ENCODE measurements at regions not wholly inside any gene's neighbourhood (a gene's known extent, or its start where the extent isn't known, plus 50 kb on each side); places are given as distances from the start of the nearest gene placed in this dataset.

DNA sequence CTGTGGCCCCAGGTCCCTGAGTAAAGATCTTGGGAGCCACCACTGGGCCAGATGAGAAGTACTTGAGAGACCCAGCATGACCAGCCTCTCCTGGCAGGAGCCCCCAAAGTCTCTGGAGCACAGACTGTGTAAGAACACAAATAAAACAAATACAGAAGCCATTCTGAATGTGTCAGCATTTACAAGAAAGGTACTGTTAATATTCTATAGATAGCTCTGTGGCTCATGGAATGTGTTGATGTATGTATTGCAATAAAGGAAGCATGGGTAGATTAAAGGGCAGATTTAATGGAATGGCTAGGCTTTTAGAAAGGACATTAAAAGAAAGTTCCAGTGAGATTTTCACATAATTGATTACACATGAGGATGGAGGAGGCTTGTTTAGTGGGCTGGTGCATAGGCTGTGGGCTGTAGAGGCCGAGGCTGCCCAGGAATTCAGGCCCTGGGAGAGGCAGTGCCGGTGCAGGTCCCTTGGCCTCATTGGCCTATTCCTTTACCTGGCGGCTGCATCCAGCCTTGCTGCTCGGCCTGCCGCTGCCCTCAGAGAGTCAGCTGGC, 127.7 kb upstream of the DLX2 start:
- H3K4me3 ChIP-seq (ENCODE audit: low read length): no peak overlapping the region
- H3K4me2 ChIP-seq (ENCODE audit: low read length): no peak overlapping the region
- no peaks in the 10 kb centered on the region for H3F3A ChIP-seq (ENCODE audit: control insufficient read depth, insufficient read depth)
- H3K4me1 ChIP-seq (ENCODE audit: control insufficient read depth, low read length): no peaks in the 10 kb centered on the region
- peaks cover 25% of the 10 kb centered on the region for H3K27me3 ChIP-seq (ENCODE audit: control insufficient read depth, low read length)
- no peaks in the 10 kb centered on the region for H4K20me1 ChIP-seq (ENCODE audit: control insufficient read depth, insufficient read depth, low read depth, low read length)
- H3K9me3 ChIP-seq (ENCODE audit: control insufficient read depth, insufficient read depth, low read length): no peaks in the 10 kb centered on the region; the same call in 1 of the 2 replicates
- H3K79me2 ChIP-seq (ENCODE audit: control insufficient read depth, low read length): no peaks in the 10 kb centered on the region
- TF ChIP-seq, protein P1, sequence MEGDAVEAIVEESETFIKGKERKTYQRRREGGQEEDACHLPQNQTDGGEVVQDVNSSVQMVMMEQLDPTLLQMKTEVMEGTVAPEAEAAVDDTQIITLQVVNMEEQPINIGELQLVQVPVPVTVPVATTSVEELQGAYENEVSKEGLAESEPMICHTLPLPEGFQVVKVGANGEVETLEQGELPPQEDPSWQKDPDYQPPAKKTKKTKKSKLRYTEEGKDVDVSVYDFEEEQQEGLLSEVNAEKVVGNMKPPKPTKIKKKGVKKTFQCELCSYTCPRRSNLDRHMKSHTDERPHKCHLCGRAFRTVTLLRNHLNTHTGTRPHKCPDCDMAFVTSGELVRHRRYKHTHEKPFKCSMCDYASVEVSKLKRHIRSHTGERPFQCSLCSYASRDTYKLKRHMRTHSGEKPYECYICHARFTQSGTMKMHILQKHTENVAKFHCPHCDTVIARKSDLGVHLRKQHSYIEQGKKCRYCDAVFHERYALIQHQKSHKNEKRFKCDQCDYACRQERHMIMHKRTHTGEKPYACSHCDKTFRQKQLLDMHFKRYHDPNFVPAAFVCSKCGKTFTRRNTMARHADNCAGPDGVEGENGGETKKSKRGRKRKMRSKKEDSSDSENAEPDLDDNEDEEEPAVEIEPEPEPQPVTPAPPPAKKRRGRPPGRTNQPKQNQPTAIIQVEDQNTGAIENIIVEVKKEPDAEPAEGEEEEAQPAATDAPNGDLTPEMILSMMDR (IDR thresholded peaks at IDR 0.05; ENCODE audit: low read depth, low read length, poor library complexity, severe bottlenecking): no peak
- no peak for TF ChIP-seq EZH2phosphoT487 (IDR thresholded peaks at IDR 0.05; ENCODE audit: borderline replicate concordance, low read length)
- no peaks in the 10 kb centered on the region for H3K9me2 ChIP-seq (replicated peaks; ENCODE audit: control insufficient read depth, low read length)
- H3K27ac ChIP-seq (ENCODE audit: low read depth, low read length): no peak overlapping the region
- no peaks in the 10 kb centered on the region for H3K36me3 ChIP-seq (ENCODE audit: control insufficient read depth, low read length)

DNA sequence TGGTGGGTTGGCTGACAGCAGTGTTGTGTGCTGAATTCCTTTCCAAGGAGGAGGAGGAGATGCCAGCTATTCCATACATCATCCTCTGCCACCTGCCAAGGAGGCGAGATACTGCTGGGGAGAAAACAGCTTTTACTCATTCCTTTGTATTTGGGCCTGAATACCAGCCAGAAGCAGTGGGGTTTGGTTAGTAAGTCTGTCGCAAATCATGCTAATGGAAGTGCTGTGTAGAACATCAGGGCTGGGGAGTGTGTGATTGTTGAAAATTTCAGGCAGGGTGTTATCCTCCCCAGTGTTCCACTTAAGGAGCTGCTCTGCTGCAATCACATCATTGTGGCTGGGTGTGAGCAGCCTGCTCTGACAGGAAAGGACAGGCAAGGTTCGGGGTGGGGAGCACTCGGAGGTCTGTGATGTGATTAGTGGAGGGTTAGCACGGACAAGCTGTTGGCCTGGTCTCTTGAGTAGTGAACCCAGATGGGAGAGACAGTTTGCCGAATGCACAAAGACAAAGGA, 128.2 kb upstream of the DLX2 start:
- Histone ChIP-seq H3K36me3 (ENCODE audit: control insufficient read depth, low read length) (no peaks in the 10 kb centered on the region), H3K4me3 (ENCODE audit: low read length) (no peak overlapping the region), H3K9me3 (ENCODE audit: control insufficient read depth, insufficient read depth, low read length) (no peaks in the 10 kb centered on the region; the same call in 1 of the 2 replicates), H3K79me2 (ENCODE audit: control insufficient read depth, low read length) (no peaks in the 10 kb centered on the region), H3K9me2 (replicated peaks; ENCODE audit: control insufficient read depth, low read length) (no peaks in the 10 kb centered on the region), H3K27ac (ENCODE audit: low read depth, low read length) (no peak overlapping the region), H3F3A (ENCODE audit: control insufficient read depth, insufficient read depth) (no peaks in the 10 kb centered on the region), H3K27me3 (ENCODE audit: control insufficient read depth, low read length) (peaks cover 29% of the 10 kb centered on the region), H4K20me1 (ENCODE audit: control insufficient read depth, insufficient read depth, low read depth, low read length) (no peaks in the 10 kb centered on the region), H3K4me2 (ENCODE audit: low read length) (no peak overlapping the region), H3K4me1 (ENCODE audit: control insufficient read depth, low read length) (no peaks in the 10 kb centered on the region)
- TF ChIP-seq, protein P1 (IDR thresholded peaks at IDR 0.05; ENCODE audit: low read depth, low read length, poor library complexity, severe bottlenecking): no peak
- no peak for TF ChIP-seq EZH2phosphoT487 (IDR thresholded peaks at IDR 0.05; ENCODE audit: borderline replicate concordance, low read length)

- Histone ChIP-seq H3K27me3 (ENCODE audit: control insufficient read depth, low read length) (peaks cover 31% of the 10 kb centered on the region), H3K4me2 (ENCODE audit: low read length) (no peak overlapping the region), H3K27ac (ENCODE audit: low read depth, low read length) (no peak overlapping the region), H3K9me3 (ENCODE audit: control insufficient read depth, insufficient read depth, low read length) (no peaks in the 10 kb centered on the region; the same call in 1 of the 2 replicates), H3K4me1 (ENCODE audit: control insufficient read depth, low read length) (no peaks in the 10 kb centered on the region), H4K20me1 (ENCODE audit: control insufficient read depth, insufficient read depth, low read depth, low read length) (no peaks in the 10 kb centered on the region), H3K9me2 (replicated peaks; ENCODE audit: control insufficient read depth, low read length) (no peaks in the 10 kb centered on the region), H3K36me3 (ENCODE audit: control insufficient read depth, low read length) (no peaks in the 10 kb centered on the region), H3K4me3 (ENCODE audit: low read length) (no peak overlapping the region), H3K79me2 (ENCODE audit: control insufficient read depth, low read length) (no peaks in the 10 kb centered on the region), H3F3A (ENCODE audit: control insufficient read depth, insufficient read depth) (no peaks in the 10 kb centered on the region)
- no peak for TF ChIP-seq EZH2phosphoT487 (IDR thresholded peaks at IDR 0.05; ENCODE audit: borderline replicate concordance, low read length)
- TF ChIP-seq, protein P1 (IDR thresholded peaks at IDR 0.05; ENCODE audit: low read depth, low read length, poor library complexity, severe bottlenecking): no peak
Observed at GRCh38 chr2:172231508-172231907, 128.8 kb upstream of the DLX2 start.
